PFSK-1 (cell line): ENCODE measurements at regions not wholly inside any gene's neighbourhood (a gene's known extent, or its start where the extent isn't known, plus 50 kb on each side); places are given as distances from the start of the nearest gene placed in this dataset.

ENCODE experiments used
- FOXP2 ChIP-seq: optimal IDR thresholded peaks from 2 replicates; pipeline ENCODE3; 2011; ENCODE audit warnings: borderline replicate concordance, control low read depth, inconsistent platforms; ENCODE audit not compliant: insufficient read depth; ENCODE audit errors: extremely low read length, extremely low read depth
- POLR2AphosphoS5 ChIP-seq: IDR thresholded peaks from 2 replicates; pipeline ENCODE4 v1.6.1; 2012; ENCODE audit warnings: low read depth, mild to moderate bottlenecking, control low read depth, low read length, moderate library complexity
- REST ChIP-seq, 2 experiments: IDR thresholded peaks; 2 replicates each; pipeline versions ENCODE4 v1.6.1 to v1.8.0; 2011 to 2012; ENCODE audit warnings: low read depth in 2 of 2, low read length in 2 of 2, control low read depth in 1 of 2, inconsistent platforms in 1 of 2, mild to moderate bottlenecking in 1 of 2, moderate library complexity in 1 of 2; ENCODE audit not compliant: insufficient read depth in 1 of 2
- SIN3A ChIP-seq: IDR thresholded peaks from 2 replicates; pipeline ENCODE4 v1.6.1; 2012; ENCODE audit warnings: mild to moderate bottlenecking, low read length, moderate library complexity, borderline replicate concordance; ENCODE audit not compliant: insufficient read depth
- TAF1 ChIP-seq: IDR thresholded peaks from 2 replicates; pipeline ENCODE4 v1.6.1; 2012; ENCODE audit warnings: low read length, control low read depth, borderline replicate concordance; ENCODE audit not compliant: insufficient read depth

DNA sequence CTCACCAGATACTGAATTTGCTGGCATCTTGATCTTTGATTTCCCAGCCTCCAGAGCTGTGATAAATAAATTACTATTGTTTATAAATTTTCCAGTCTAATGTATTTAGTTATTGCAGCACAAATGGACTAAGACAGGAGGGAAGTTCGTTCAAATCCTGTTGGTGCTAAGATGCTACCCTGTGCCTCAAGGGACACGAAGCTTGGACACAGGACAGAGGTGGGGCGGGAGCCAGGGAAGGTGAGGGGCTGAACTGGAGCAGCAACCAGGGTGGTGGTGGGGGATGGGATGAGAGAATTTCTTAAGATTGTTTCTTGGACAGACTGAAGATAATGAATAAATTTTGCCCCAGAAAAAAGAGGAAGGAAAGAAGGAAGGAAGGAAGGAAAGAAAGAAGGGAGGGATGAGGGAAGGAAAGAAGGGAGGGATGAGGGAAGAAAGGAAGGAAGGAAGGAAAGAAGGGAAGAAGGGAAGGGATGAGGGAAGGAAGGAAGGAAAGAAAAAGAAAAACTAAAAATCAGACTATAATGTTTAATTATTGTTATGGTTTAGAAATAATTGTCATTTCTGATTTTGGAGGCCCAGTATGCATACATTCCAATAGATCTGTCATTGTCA, 127.2 kb downstream of the CDC5L start:
- TF ChIP-seq REST (IDR thresholded peaks at IDR 0.05; ENCODE audit: insufficient read depth in 1 of 2, low read depth in 2 of 2, low read length in 2 of 2) (no peak), SIN3A (no peak), POLR2AphosphoS5 (no peak), TAF1 (no peak), FOXP2 (no peak)
